DMS53 treated with DMSO at 0.1 percent for 48 hours (cell line): ENCODE measurements at regions not wholly inside any gene's neighbourhood (a gene's known extent, or its start where the extent isn't known, plus 50 kb on each side); places are given as distances from the start of the nearest gene placed in this dataset.
"Not testable (repeated sequence)": the region's sequence is repeated elsewhere in the genome, so short reads cannot be mapped to it uniquely, and the experiment has no call there.

ENCODE experiments used
- DNase-seq: peaks from one replicate; lab custom pipeline; 2025; ENCODE audit not compliant: unreplicated experiment; lab: John Stamatoyannopoulos, UW

DNA sequence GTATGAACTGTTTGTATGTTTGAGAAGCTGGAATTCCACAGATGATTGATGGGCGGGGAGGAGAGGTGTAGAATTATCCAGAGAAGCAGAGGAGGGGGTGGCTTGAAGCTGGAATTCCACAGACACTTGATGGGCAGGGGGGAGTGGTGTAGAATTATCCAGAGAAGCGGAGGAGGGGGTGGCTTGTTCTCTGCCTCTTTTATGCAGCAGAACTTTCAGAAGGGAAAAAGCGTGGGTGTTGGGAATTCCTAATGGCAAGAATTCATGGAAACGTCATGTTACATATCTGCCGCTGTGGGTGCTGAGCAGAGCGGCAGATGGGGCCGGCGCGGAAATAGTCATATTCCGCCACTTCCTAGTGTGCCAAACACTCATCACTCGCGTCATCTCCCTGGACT, 167.9 kb upstream of the KCNG1 start:
- no peak for DNase-seq

DNA sequence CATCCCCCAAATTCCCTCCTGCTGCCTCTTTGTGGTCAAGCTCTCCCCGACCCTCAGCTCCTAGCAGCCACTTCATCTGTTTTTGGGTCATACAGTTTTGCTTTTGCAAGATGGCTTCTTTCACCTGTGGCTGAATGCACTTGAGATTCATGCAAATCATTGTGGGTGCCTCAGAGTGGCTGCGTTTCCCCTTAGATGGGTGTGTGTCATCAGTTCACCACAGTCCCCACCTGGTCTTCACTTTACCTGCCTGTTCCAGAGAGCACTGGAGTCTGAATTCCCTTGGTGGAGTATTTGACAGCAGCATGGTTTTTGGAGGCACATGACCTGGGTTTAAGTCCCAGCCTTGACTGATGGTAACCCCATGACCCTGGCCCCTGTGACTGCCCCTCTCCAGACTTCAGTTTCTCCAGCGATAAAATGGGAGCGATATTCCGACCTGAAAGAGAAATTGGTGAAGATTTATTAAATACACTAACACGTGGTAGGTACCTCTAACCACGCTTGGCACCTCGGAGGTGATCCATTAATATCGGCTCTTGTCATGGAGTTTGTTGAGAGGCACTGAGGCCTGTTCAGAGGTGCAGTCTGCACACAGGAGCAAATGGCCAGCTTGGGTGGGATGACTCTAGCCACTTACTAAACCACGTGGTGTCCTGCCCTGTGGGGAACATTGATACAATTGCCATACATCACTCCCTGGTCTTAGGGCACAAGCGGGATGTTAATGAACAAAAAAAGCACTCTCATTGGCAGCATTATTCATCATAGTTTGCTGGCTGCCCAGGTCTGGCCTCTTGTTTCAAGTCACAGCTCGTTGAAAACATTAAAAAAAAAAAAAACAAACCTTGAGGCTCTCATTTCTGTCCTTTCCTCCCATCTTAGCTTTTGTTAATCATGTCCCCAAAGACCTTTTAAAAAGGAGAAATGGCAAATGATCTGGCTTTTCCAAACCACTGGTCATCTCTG, 167.2 kb upstream of the KCNG1 start:
- no peak for DNase-seq

DNA sequence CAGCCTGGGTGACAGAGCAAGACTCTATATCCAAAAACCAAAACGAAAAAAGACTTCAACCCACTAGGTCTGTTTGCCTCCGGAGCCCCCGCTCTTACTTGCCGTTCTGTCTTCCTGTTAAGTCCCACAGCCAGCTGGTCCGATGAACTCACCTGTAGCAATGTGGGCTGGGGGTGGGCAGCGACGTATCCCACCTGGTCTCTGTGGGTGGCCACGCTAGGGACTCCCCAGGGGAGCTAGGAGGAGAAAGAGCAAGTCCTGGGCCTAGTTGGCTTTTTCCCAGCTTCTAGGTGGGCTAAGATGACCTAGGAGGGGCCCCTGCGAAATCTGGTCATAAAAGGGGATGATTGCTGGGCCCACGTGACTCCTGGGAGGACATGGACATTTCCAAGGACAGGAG, 166.0 kb upstream of the KCNG1 start:
- DNase-seq = no peak

DNA sequence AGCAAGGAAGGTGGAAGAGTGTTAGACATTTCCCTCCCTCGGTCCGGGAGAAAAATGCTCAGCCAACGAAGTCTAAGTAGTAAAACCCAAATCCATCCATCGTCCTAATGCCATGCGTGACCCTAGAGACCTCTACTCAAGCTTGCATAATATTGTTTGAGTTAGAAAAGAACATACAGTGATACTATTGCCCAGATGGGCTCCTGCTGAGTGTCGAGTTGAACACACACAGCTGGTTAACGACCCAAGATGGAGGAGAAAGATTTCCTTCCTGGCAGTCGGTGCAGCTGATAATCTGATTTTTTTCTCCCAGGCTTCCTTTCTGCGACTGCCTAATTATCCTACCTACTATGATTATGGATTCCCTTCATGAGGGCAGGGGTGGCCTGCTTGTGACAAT, 164.4 kb upstream of the KCNG1 start:
- no peak for DNase-seq

DNA sequence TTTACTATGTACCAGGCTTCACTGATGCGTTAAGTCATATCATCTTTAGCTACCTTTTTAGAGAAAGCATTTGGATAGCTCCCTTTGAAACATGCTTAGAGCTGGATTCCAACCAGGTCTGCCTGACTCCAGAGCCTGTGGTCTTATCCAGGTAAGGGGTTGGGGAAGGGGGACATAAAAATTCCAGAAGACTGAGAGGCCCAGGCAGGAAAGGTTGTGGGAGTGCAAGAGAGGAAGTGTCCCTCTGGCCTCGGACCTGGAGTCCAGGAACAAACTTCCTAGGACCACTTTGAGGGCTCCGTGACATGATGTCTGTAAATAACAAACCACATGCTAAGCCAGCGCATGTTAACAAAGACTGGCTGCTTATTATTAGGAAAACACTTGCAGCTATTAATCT, 163.0 kb upstream of the KCNG1 start:
- DNase-seq = no peak

DNA sequence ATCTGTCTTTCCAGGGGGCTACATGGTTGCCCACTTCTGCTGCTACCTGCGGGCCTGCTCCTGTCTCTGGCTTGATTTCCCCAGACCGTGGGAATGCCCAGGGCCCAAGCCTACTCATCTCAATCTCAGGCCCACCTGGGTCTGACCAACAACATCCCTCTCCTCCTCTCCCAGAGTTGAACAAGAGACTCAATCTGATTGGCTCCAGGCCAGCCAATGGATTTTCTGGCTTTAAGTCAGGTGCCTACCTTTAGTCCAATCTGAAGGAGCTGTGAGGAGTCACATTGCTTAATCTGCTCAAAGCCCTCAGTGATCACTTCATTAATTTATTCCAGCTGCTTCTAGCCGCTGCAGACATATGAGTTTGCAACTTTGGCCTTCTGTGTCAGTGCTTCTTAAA, 162.4 kb upstream of the KCNG1 start:
- no peak for DNase-seq

DNA sequence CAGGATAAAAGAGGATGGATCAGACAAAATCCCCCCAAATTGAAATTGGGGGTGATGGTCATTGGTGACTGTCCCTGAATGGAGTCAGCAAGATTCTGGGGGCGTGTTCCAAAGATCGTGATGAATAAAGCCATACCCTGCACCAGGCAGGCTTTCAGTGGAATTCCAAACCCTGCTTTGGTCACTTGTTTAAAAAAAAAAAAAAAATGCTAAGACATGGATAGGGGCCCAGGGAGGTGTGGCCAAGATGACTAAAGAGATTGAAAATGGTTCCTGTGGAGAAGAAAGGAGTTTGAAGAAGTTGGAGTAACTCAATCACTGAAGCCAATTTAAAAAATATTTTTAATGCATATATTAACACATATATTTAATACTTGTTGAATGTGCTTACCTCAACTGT, 161.4 kb upstream of the KCNG1 start:
- DNase-seq = no peak

DNA sequence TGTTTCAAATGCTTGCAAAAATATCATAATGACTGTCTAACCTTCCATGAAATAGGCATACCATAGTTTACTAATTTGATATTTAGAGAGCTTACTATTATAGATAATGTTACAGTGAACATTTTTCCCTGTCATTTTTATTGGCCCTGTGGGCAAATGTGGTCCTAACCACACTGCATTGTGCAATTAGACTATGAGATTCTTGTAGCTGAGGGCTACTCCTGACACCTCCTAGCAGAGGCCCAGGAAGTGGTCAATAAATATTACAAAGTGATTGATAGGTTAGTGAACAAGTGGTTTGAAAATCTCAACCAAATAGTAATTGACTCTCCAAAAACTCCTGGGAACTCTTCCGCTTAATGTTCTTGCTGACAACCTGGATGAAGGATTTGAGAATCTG, 160.5 kb upstream of the KCNG1 start:
- no peak for DNase-seq

DNA sequence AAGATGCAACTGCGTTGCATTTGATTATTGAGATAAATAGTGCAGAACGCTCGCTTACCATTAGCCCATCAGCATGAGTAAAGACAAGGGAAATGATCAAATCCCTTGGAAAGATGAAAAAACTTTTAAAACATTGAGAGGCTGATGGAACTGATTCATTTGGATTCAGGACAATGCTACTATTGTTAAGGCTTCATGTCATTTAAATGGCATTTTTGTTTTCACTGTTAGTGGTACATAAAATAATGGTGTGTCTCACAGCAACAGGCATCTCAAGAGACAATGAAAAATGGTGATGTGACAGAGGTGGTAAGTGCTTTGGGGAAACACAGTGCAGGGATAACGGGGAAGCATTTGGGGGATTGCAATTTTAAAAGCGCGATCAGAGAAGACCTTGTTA, 159.7 kb upstream of the KCNG1 start:
- DNase-seq = no peak

DNA sequence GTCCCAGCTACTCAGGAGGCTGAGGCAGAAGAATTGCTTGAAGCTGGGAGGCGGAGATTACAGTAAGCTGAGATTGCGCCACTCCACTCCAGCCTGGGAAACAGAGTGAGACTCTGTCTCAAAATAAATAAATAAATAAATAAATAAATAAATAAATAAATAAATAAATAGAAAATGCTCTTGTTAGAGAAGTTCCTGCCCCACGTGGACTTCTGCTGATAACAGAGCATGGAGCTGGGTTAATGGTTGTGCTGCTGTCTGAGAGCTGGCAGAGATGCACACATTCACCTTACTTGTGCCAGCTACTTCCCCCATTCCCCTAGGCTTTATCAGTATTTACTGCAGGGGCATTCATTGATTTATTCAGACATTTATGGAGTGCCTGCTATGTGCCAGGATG, 155.2 kb upstream of the KCNG1 start:
- DNase-seq = no peak

DNA sequence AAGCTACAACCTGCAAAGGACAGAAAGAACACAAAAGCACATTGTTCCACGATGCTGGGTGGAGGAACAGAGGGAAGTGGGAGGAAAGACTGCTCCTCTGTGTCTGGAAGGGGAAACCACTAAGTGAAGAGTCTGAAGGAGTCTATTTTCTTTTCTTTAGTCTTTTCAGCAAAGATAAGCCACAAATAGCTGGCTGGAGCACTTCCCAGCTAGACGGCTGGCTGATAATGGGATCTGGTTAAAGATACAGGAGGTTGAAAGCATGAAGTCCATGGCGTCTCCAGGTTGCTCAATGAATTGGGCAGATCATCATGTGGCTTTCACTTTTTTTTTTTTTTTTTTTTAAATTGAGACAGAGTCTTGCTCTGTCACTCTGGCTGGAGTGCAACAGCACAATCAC, 154.0 kb upstream of the KCNG1 start:
- DNase-seq = no peak

DNA sequence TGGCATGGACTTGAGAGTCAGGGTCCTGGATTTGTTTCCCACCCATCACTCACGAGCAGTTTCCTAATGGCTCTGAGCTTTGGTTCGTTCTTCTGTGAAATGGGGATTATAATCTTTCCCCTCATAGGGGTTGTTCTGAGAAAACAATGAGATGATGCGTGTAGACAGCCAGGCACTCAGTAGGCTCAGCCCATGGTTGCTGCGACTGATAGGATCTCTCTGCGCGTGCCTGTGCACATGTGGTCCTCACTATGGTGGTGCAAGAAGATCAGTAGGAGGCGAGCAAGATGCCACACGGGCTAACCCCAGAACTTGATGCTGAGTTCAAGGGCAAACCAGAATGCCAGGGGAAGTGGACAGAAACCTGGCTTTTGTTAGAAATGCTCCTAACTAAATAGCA, 153.5 kb upstream of the KCNG1 start:
- DNase-seq = no peak

DNA sequence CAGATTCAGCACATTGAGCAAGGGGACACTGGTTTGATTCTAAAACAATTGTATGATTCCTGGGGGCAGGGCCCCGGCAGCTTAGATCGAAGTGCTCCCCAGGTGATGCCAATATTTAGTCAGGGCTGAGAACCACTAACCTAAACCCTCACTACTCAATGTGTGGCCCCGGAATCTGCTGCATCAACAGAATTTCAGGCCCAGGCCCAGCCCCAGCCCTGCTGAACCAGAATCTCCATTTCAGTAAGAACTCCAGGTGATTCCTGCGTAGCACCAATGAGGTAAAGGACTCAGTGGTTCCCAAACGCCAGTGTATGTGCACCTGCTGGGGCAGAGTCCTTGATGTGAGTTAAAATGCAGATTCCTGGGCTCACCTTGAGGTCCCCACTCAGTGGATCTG, 152.8 kb upstream of the KCNG1 start:
- no peak for DNase-seq

DNA sequence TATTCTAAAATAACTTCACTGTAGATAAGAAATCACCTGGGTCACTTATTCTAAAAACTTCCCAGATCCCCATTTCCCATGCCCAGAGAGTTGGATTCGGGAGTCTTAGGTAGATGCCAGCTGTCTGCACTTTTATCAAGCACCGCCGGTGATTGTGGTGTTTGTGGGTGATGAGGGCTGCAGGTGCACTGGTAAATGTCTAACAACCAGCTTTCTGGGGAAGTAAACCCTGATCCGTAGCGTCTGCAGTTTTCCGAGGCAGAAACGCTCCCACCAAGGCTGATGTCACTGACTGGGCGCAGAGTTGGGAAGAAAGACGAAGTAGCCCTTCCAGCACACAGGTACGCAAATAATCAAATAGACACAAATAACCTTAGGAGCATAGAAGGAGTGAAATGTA, 152.2 kb upstream of the KCNG1 start:
- DNase-seq = no peak

DNA sequence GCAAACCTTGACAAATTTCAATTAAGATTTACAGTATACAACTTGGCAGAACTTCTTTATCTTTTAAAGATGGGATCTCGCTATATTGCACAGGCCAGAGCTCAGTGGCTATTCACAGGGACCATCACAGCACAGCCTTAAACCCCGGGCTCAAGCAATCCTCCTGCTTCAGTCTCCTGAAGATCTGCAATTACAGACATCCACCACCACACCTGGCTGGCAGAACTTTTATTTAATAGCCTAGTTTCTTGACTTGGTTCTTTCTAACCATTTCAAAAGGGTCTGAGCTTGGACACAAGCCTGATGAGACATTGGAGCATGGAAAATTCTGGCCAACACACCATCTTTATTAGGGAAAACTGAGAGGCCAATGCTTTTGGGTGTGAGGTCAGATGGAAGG, 151.6 kb upstream of the KCNG1 start:
- no peak for DNase-seq

DNA sequence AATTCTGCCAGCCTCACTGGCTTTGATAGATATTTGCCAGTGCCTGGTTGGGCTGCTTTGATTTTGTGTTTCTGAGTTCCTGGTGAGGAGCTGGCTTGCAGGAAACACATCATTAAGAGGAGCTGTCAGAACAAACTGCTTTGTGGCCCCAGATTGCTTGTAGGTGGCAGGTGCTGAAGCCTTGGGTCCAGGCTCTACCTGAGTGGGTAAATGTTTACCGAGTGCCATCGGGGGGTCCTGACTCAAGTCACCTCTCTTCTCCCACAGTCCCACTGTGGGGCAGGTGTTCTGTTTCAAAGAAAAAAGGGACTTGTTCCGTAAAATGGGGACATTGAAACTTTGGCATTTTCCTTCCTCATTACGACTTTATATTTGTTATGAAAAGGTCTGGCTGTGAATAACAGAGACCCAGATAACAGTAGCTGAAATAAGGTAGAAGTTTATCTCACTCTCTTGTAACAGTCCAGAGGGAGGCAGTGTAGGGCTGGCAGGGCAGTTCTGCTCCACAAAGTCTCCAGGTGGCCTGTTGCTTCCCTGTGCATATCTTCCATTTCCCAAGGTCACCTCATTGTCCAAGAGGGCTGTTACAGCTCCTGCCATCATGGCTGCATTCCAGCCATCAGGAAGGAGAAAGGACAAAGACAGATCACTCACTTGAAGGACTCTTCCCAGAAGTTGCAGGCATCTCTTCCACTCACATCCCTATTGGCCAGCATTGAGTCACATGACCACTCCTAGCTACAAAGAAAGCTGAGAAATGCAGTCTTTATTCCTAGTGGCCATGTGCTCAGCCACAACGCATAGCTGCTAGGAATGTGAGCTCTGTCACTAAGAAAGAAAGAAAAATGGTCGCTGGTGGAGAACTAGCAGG, 149.9 kb upstream of the KCNG1 start:
- DNase-seq = no peak

DNA sequence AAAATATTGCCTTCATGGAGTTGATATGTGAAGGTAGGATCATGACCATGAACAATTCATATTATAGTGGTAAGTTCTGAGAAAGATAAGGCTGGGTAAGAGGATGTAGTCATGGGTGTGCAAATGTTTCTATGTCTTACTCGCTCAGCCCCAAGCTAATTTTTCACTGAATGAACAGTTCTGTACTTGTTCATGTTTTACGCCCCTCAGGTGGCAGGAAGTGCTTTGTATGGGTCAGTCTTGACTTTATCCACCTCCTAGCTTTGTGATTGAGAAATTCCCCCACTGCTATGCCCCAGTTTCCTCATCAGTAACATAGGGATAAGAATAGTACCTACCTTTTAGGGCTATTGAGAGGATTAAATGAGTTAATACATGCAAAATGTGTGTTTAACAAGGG, 148.2 kb upstream of the KCNG1 start:
- no peak for DNase-seq

DNA sequence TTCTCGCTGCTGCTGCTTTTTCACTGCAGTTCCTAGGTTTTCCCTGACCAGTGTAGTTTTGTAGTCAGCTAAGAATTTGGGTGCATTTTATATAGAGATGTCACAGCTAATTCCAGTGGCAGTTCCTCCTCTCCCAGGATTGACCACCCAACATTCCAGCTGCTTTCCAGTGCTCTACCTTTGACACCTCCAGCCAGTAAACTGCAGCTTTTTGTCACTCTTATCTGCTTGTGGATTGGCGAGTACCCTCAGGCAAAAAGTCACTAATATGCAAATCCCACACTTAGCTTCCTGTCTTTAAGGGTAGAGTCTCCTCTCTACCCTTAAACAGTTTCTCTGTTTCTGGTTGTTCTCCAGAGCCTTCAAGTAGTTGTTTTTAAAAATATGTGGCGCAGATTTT, 146.9 kb upstream of the KCNG1 start:
- DNase-seq = no peak

DNA sequence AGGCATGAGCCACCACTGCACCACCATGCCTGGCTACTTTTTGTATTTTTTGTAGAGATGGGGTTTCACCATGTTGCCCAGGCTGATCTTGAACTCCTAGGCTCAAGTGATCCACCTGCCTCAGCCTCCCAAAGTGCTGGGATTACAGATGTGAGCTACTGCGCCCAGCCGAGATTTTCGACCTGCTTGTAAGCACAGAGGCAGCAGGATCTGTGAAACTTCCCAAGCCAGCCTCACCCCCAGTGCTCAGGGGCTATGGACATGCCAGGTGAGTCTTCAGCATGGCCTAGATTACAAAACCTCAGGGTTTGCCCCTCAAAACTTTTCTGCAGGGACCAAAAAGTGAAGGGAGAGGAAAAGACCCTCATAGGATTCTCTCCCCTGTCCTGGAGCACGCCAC, 145.0 kb upstream of the KCNG1 start:
- DNase-seq = not testable (repeated sequence)

DNA sequence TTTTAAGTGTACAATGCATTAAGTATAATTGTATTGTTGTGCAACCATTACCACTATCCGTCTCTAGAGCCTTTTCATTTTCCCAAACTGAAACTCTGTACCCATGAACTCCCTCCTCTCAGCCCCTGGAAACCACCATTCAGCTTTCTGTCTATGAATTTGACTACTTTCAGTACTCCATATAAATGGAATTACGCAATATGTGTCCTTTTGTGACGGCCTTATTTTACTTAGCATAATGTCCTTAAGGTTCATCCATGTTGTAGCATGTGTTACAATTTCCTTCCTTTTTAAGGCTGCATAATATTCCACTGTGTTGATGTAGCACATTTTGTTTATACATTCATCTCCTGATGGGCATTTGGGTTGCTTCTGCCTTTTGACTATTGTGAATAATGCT, 143.6 kb upstream of the KCNG1 start:
- no peak for DNase-seq

DNA sequence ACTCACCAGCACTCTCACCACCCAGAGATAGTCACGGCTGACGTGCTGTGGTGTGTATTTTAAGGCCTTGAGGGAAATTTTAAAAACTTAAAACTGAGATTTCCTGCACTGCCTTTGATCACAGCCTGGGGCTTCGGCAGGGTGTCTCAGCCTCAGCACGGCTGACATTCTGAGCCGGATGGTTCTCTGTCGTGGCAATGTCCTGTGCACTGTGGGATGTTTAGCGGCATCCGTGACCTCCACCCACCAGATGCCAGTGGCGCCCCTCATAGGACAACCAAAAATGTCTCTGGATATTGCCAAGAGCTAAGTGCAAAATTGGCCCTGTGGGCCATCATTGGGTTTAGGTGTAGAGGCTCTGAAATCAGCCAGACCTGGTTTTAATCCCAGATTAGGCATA, 142.2 kb upstream of the KCNG1 start:
- DNase-seq = no peak

DNA sequence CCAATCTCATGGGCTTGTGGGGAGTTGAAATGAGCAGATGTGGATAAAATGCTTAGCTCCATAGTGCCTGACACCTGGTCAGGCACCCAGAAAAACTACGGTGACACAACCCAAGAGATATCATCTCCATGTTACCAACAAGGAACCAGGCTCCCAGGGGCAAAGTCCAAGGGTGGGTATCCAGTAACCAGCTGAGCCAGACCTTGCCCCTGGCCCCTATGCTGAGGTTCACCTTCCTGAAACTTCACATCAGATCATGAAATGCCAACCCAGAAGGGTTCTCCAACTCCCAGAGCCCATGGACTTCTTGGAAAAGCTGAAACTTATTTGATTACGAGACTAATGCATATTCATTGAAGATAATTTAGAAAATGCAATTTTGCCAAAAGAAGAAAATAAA, 141.8 kb upstream of the KCNG1 start:
- no peak for DNase-seq
